ENCODE measurements at regions not wholly inside any gene's neighbourhood (a gene's known extent, or its start where the extent isn't known, plus 50 kb on each side); places are given as distances from the start of the nearest gene placed in this dataset.

- BruUV-seq (replicated peaks) = no TSS peak
- ChIA-PET CTCF (ENCODE audit: unreplicated experiment) (no interaction called here), POLR2A (no interaction called here)
- H3K4me2 ChIP-seq (ENCODE audit: low read length) = no peak overlapping the region
- no peaks in the 10 kb centered on the region for H3K36me3 ChIP-seq (ENCODE audit: insufficient read depth, low read length)
- H3K9me2 ChIP-seq (ENCODE audit: insufficient read depth, low read length) = no peaks in the 10 kb centered on the region
- no peaks in the 10 kb centered on the region for H3K4me1 ChIP-seq (ENCODE audit: insufficient read depth, low read length, poor library complexity, severe bottlenecking)
- H4K20me1 ChIP-seq (ENCODE audit: insufficient read depth, low read length) = no peaks in the 10 kb centered on the region
- no peaks in the 10 kb centered on the region for H3K79me2 ChIP-seq (ENCODE audit: insufficient read depth, low read depth, low read length)
- no peak for DNase-seq (ENCODE audit: low spot score)
- no peak overlapping the region for H2AFZ ChIP-seq (ENCODE audit: low read length)
- H3K4me3 ChIP-seq (ENCODE audit: low read depth, low read length, poor library complexity, severe bottlenecking) = no peak overlapping the region
- no peaks in the 10 kb centered on the region for H3K9me3 ChIP-seq (ENCODE audit: low read length)
- H3K27ac ChIP-seq (ENCODE audit: low read depth, low read length, poor library complexity, severe bottlenecking) = no peak overlapping the region
- TF ChIP-seq EZH2phosphoT487 (IDR thresholded peaks at IDR 0.05; ENCODE audit: borderline replicate concordance, low read depth, low read length) = no peak
- TF ChIP-seq, protein P1, sequence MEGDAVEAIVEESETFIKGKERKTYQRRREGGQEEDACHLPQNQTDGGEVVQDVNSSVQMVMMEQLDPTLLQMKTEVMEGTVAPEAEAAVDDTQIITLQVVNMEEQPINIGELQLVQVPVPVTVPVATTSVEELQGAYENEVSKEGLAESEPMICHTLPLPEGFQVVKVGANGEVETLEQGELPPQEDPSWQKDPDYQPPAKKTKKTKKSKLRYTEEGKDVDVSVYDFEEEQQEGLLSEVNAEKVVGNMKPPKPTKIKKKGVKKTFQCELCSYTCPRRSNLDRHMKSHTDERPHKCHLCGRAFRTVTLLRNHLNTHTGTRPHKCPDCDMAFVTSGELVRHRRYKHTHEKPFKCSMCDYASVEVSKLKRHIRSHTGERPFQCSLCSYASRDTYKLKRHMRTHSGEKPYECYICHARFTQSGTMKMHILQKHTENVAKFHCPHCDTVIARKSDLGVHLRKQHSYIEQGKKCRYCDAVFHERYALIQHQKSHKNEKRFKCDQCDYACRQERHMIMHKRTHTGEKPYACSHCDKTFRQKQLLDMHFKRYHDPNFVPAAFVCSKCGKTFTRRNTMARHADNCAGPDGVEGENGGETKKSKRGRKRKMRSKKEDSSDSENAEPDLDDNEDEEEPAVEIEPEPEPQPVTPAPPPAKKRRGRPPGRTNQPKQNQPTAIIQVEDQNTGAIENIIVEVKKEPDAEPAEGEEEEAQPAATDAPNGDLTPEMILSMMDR (conservative IDR thresholded peaks at IDR 0.05; ENCODE audit: low read length) = no peak
- intact Hi-C loops (cut with micrococcal nuclease; ENCODE audit: unreplicated experiment) = no loop called here
Measured at GRCh38 chr11:82225502-82225901, 508.2 kb downstream of the FAM181B start.

DNA sequence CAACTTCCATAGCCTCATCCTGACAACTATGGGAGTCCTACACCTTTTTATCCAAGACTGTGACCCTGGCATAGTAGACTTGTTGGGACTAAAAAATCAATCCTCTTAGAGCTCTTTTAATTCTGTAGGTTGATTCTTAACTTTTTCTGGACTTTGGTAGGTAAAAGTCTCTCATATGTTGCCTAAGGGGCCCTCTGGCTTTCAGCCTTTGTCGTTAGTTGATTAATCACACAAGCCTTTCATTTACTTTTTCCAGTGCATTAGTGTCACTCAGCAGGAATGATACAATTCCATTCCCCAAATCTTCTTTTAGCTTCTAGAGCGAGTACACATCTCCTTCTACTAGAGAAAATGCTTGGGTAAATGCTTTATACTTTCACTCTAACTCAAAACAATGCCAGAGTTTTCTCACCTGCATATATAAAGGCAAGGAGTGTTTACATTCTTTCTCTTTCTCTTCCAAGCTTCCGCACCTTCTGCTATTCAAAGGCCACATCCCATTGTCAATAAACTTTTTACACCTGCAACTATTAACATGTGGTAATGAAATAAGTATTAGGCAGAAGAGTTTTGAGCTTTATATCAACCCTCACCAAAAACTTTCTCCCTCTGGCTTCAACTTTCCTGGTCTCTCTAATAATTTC lies 516.6 kb downstream of the FAM181B start:
- Histone ChIP-seq H3K4me2 (ENCODE audit: low read length) (no peak overlapping the region), H3K4me1 (ENCODE audit: insufficient read depth, low read length, poor library complexity, severe bottlenecking) (no peaks in the 10 kb centered on the region), H3K9me2 (ENCODE audit: insufficient read depth, low read length) (no peaks in the 10 kb centered on the region), H3K36me3 (ENCODE audit: insufficient read depth, low read length) (no peaks in the 10 kb centered on the region), H4K20me1 (ENCODE audit: insufficient read depth, low read length) (no peaks in the 10 kb centered on the region), H3K4me3 (ENCODE audit: low read depth, low read length, poor library complexity, severe bottlenecking) (no peak overlapping the region), H3K27ac (ENCODE audit: low read depth, low read length, poor library complexity, severe bottlenecking) (no peak overlapping the region), H3K79me2 (ENCODE audit: insufficient read depth, low read depth, low read length) (no peaks in the 10 kb centered on the region), H3K9me3 (ENCODE audit: low read length) (no peaks in the 10 kb centered on the region), H2AFZ (ENCODE audit: low read length) (no peak overlapping the region)
- TF ChIP-seq, protein P1 (conservative IDR thresholded peaks at IDR 0.05; ENCODE audit: low read length) = no peak
- TF ChIP-seq EZH2phosphoT487 (IDR thresholded peaks at IDR 0.05; ENCODE audit: borderline replicate concordance, low read depth, low read length) = no peak
- ChIA-PET CTCF (ENCODE audit: unreplicated experiment) (no interaction called here), POLR2A (no interaction called here)
- no TSS peak for BruUV-seq (replicated peaks)
- intact Hi-C loops (cut with micrococcal nuclease; ENCODE audit: unreplicated experiment) = no loop called here
- DNase-seq (ENCODE audit: low spot score) = no peak

- intact Hi-C loops (cut with micrococcal nuclease; ENCODE audit: unreplicated experiment) = no loop called here
- no peaks in the 10 kb centered on the region for H3K9me3 ChIP-seq (ENCODE audit: low read length)
- no peaks in the 10 kb centered on the region for H4K20me1 ChIP-seq (ENCODE audit: insufficient read depth, low read length)
- no peak for TF ChIP-seq EZH2phosphoT487 (IDR thresholded peaks at IDR 0.05; ENCODE audit: borderline replicate concordance, low read depth, low read length)
- TF ChIP-seq, protein P1 (conservative IDR thresholded peaks at IDR 0.05; ENCODE audit: low read length) = no peak
- no peak overlapping the region for H3K27ac ChIP-seq (ENCODE audit: low read depth, low read length, poor library complexity, severe bottlenecking)
- H2AFZ ChIP-seq (ENCODE audit: low read length) = no peak overlapping the region
- no peak overlapping the region for H3K4me3 ChIP-seq (ENCODE audit: low read depth, low read length, poor library complexity, severe bottlenecking)
- BruUV-seq (replicated peaks) = no TSS peak
- H3K79me2 ChIP-seq (ENCODE audit: insufficient read depth, low read depth, low read length) = no peaks in the 10 kb centered on the region
- no peak overlapping the region for H3K4me2 ChIP-seq (ENCODE audit: low read length)
- CTCF ChIA-PET (ENCODE audit: unreplicated experiment) = no interaction called here
- no peaks in the 10 kb centered on the region for H3K9me2 ChIP-seq (ENCODE audit: insufficient read depth, low read length)
- POLR2A ChIA-PET = no interaction called here
- H3K36me3 ChIP-seq (ENCODE audit: insufficient read depth, low read length) = no peaks in the 10 kb centered on the region
- H3K4me1 ChIP-seq (ENCODE audit: insufficient read depth, low read length, poor library complexity, severe bottlenecking) = no peaks in the 10 kb centered on the region
- DNase-seq (ENCODE audit: low spot score) = no peak
Measured at GRCh38 chr11:82210011-82210410, 523.7 kb downstream of the FAM181B start.
